Endothelial cell (in vitro differentiated cells): ENCODE measurements at regions not wholly inside any gene's neighbourhood (a gene's known extent, or its start where the extent isn't known, plus 50 kb on each side); places are given as distances from the start of the nearest gene placed in this dataset.

ENCODE experiments used
- DNase-seq: peaks from one replicate; pipeline ENCODE4 v3.0.0; 2021; ENCODE audit warnings: low spot score
- H3K27ac Mint-ChIP-seq: one replicate; pipeline ENCODE4 v1.8.0; 2021; ENCODE audit warnings: mixed read lengths, inconsistent platforms; ENCODE audit not compliant: unreplicated experiment
- H3K27me3 Mint-ChIP-seq: one replicate; pipeline ENCODE4 v1.8.0; 2021; ENCODE audit warnings: mild to moderate bottlenecking, moderate library complexity, mixed read lengths, inconsistent platforms; ENCODE audit not compliant: unreplicated experiment
- H3K36me3 Mint-ChIP-seq: one replicate; pipeline ENCODE4 v1.8.0; 2021; ENCODE audit warnings: mild to moderate bottlenecking, low read depth, mixed read lengths, inconsistent platforms; ENCODE audit not compliant: unreplicated experiment
- H3K4me1 Mint-ChIP-seq: one replicate; pipeline ENCODE4 v1.8.0; 2021; ENCODE audit warnings: mild to moderate bottlenecking, mixed read lengths, inconsistent platforms; ENCODE audit not compliant: unreplicated experiment
- H3K4me3 Mint-ChIP-seq: one replicate; pipeline ENCODE4 v1.8.0; 2021; ENCODE audit warnings: mild to moderate bottlenecking, mixed read lengths, inconsistent platforms; ENCODE audit not compliant: unreplicated experiment
- H3K9me3 Mint-ChIP-seq: one replicate; pipeline ENCODE4 v1.8.0; 2021; ENCODE audit warnings: mixed read lengths, inconsistent platforms; ENCODE audit not compliant: unreplicated experiment
- CTCF ChIP-seq: fragments of 200-600 bp; sonication (generic); IDR thresholded peaks from one replicate; pipeline ENCODE4 v1.5.0; 2021; ENCODE audit warnings: antibody characterized with exemption; ENCODE audit not compliant: unreplicated experiment

- H3K36me3 Mint-ChIP-seq, result no peaks in the 10 kb centered on the region
- H3K27ac Mint-ChIP-seq, result no peak overlapping the region
These were observed 329.8 kb downstream of the ALG10 start for GRCh38 chr12:34352098-34352497.

GRCh38 chr12:34354239-34355200, 332.2 kb downstream of the ALG10 start:
- TF ChIP-seq CTCF, result no peak
- peaks cover 7% of the 10 kb centered on the region for H3K27me3 Mint-ChIP-seq
- H3K27ac Mint-ChIP-seq, result no peak overlapping the region
- no peak for DNase-seq
- H3K36me3 Mint-ChIP-seq, result no peaks in the 10 kb centered on the region
- H3K4me1 Mint-ChIP-seq, result no peaks in the 10 kb centered on the region
- no peaks in the 10 kb centered on the region for H3K9me3 Mint-ChIP-seq
- H3K4me3 Mint-ChIP-seq, result no peak overlapping the region

More at GRCh38 chr12:34352098-34352497, 329.8 kb downstream of the ALG10 start:
- Mint-ChIP-seq H3K9me3 (no peaks in the 10 kb centered on the region), H3K27me3 (peaks cover 12% of the 10 kb centered on the region), H3K4me1 (no peaks in the 10 kb centered on the region), H3K4me3 (no peak overlapping the region)
- TF ChIP-seq CTCF, result no peak
- no peak for DNase-seq

- H3K4me3 Mint-ChIP-seq, result no peak overlapping the region
- no peaks in the 10 kb centered on the region for H3K4me1 Mint-ChIP-seq
- no peaks in the 10 kb centered on the region for H3K36me3 Mint-ChIP-seq
- no peak for DNase-seq
- no peak overlapping the region for H3K27ac Mint-ChIP-seq
- TF ChIP-seq CTCF, result no peak
- H3K27me3 Mint-ChIP-seq, result peaks cover 7% of the 10 kb centered on the region
- no peaks in the 10 kb centered on the region for H3K9me3 Mint-ChIP-seq
These were observed 334.1 kb downstream of the ALG10 start for GRCh38 chr12:34356233-34356987.

GRCh38 chr12:34357791-34358190, 335.5 kb downstream of the ALG10 start:
- TF ChIP-seq CTCF, result no peak
- no peak for DNase-seq
- Mint-ChIP-seq H3K9me3 (no peaks in the 10 kb centered on the region), H3K27ac (no peak overlapping the region), H3K4me1 (no peaks in the 10 kb centered on the region), H3K4me3 (no peak overlapping the region), H3K36me3 (no peaks in the 10 kb centered on the region), H3K27me3 (peaks cover 6% of the 10 kb centered on the region)

GRCh38 chr12:34358198-34358597, 335.9 kb downstream of the ALG10 start:
- Mint-ChIP-seq H3K27ac (no peak overlapping the region), H3K36me3 (no peaks in the 10 kb centered on the region), H3K4me3 (no peak overlapping the region), H3K9me3 (no peaks in the 10 kb centered on the region), H3K27me3 (peaks cover 6% of the 10 kb centered on the region), H3K4me1 (no peaks in the 10 kb centered on the region)
- DNase-seq, result no peak
- no peak for TF ChIP-seq CTCF
